DOHH2 (cell line): ENCODE measurements at regions not wholly inside any gene's neighbourhood (a gene's known extent, or its start where the extent isn't known, plus 50 kb on each side); places are given as distances from the start of the nearest gene placed in this dataset.

Experiments
- H3F3A ChIP-seq: fragments of 200-600 bp; sonication (generic), shearing (Covaris generic); 2 replicates; pipeline ENCODE4 v1.6.0; 2016; ENCODE audit warnings: antibody characterized with exemption, mild to moderate bottlenecking; ENCODE audit not compliant: control insufficient read depth, insufficient read depth
- H3K27ac ChIP-seq: fragments of 200-600 bp; sonication (generic); 2 replicates; pipeline ENCODE4 v1.5.1; 2014; ENCODE audit warnings: low read depth, mild to moderate bottlenecking, low read length, moderate library complexity
- H3K27me3 ChIP-seq: fragments of 200-600 bp; sonication (generic); 2 replicates; pipeline ENCODE4 v1.6.1; 2014; ENCODE audit warnings: mild to moderate bottlenecking, low read length, mixed read lengths; ENCODE audit not compliant: control insufficient read depth
- H3K36me3 ChIP-seq: fragments of 200-600 bp; sonication (generic); 2 replicates; pipeline ENCODE4 v1.6.1; 2014; ENCODE audit warnings: mild to moderate bottlenecking, low read length, moderate library complexity, mixed read lengths; ENCODE audit not compliant: control insufficient read depth
- H3K4me1 ChIP-seq: fragments of 200-600 bp; sonication (generic); 2 replicates; pipeline ENCODE4 v1.6.1; 2014; ENCODE audit warnings: mild to moderate bottlenecking, low read length, mixed read lengths; ENCODE audit not compliant: control insufficient read depth
- H3K4me2 ChIP-seq: fragments of 200-600 bp; sonication (generic); 2 replicates; pipeline ENCODE4 v1.6.0; 2014; ENCODE audit warnings: mild to moderate bottlenecking, low read length, moderate library complexity
- H3K4me3 ChIP-seq: fragments of 200-600 bp; sonication (generic); 2 replicates; pipeline ENCODE4 v1.5.1; 2014; ENCODE audit warnings: mild to moderate bottlenecking, low read length, mixed read lengths
- H3K79me2 ChIP-seq: fragments of 200-600 bp; sonication (generic); 2 replicates; pipeline ENCODE4 v1.6.1; 2014; ENCODE audit warnings: mild to moderate bottlenecking, low read length, mixed read lengths; ENCODE audit not compliant: control insufficient read depth
- H3K9me2 ChIP-seq: fragments of 200-600 bp; sonication (generic); replicated peaks from 2 replicates; pipeline ENCODE4 v1.6.1; 2014; ENCODE audit warnings: mild to moderate bottlenecking, low read length, mixed read lengths; ENCODE audit not compliant: control insufficient read depth
- H3K9me3 ChIP-seq: fragments of 200-600 bp; sonication (generic); 2 replicates; pipeline ENCODE4 v1.6.1; 2014; ENCODE audit warnings: antibody characterized with exemption, low read length, mixed read lengths; ENCODE audit not compliant: control insufficient read depth, insufficient read depth
- H4K20me1 ChIP-seq: fragments of 200-600 bp; sonication (generic); 2 replicates; pipeline ENCODE4 v1.6.0; 2014; ENCODE audit warnings: low read depth, mild to moderate bottlenecking, antibody characterized with exemption, low read length, moderate library complexity; ENCODE audit not compliant: control insufficient read depth, insufficient read depth
- CTCF ChIP-seq: fragments of 200-600 bp; sonication (generic); IDR thresholded peaks from one replicate; pipeline ENCODE4 v1.5.1; 2014; ENCODE audit warnings: antibody characterized with exemption, mild to moderate bottlenecking, low read depth, low read length; ENCODE audit not compliant: poor library complexity, severe bottlenecking
- EZH2phosphoT487 ChIP-seq: fragments of 200-600 bp; sonication (generic); IDR thresholded peaks from 2 replicates; pipeline ENCODE4 v1.6.1; 2017; ENCODE audit warnings: borderline replicate concordance, mild to moderate bottlenecking, antibody characterized with exemption, low read length, moderate library complexity, mixed read lengths

DNA sequence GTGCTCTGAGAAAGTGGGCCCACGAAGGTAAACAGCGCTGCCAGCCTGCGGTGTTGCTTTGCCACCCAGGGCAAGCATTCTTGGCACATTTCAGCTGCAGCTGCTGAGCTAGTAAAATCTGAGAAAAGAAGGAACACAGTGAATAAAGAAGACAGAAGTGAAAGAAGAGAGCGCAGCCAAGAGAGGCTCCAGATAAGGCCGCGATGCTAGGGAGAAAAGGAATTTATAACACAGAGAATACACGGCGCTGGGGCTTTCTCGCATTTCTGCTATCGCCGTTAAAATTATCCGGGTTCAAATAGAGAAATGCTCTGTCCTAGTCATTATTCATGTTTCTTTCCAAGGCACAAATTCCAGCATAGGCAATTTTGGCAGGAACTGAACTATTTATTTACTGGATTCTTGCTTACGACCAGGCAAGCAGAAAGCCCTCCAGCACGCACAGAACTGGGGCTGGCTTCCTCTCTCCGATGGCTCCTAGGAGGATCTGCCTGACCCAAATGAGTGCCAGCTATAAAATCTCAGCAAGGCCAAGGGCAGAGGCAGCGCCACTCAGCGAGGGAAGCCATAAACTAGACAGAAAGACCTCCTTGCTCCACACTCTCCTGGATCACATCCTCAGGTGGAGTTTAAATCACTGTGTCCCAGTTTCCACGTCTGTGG, 111.2 kb downstream of the ATPSCKMT start:
- H3K4me2 ChIP-seq, result no peak overlapping the region
- TF ChIP-seq EZH2phosphoT487 (no peak), CTCF (no peak)
- H3K9me2 ChIP-seq, result no peaks in the 10 kb centered on the region
- no peak overlapping the region for H3K4me3 ChIP-seq
- no peaks in the 10 kb centered on the region for H3K36me3 ChIP-seq
- no peak overlapping the region for H3K27ac ChIP-seq
- no peaks in the 10 kb centered on the region for H3K9me3 ChIP-seq
- H3K79me2 ChIP-seq, result no peaks in the 10 kb centered on the region
- no peaks in the 10 kb centered on the region for H3K27me3 ChIP-seq
- no peaks in the 10 kb centered on the region for H3F3A ChIP-seq
- no peaks in the 10 kb centered on the region for H3K4me1 ChIP-seq
- no peaks in the 10 kb centered on the region for H4K20me1 ChIP-seq

GRCh38 chr5:10133830-10134229, 115.9 kb downstream of the ATPSCKMT start:
- H3K9me3 ChIP-seq, result no peaks in the 10 kb centered on the region
- no peaks in the 10 kb centered on the region for H3F3A ChIP-seq
- no peaks in the 10 kb centered on the region for H4K20me1 ChIP-seq
- H3K36me3 ChIP-seq, result no peaks in the 10 kb centered on the region
- H3K27me3 ChIP-seq, result no peaks in the 10 kb centered on the region
- H3K4me3 ChIP-seq, result no peak overlapping the region
- H3K79me2 ChIP-seq, result no peaks in the 10 kb centered on the region
- no peak overlapping the region for H3K27ac ChIP-seq
- H3K4me2 ChIP-seq, result no peak overlapping the region
- H3K4me1 ChIP-seq, result no peaks in the 10 kb centered on the region
- H3K9me2 ChIP-seq, result no peaks in the 10 kb centered on the region
- TF ChIP-seq CTCF (no peak), EZH2phosphoT487 (no peak)

- Histone ChIP-seq H3F3A (no peaks in the 10 kb centered on the region), H3K9me3 (no peaks in the 10 kb centered on the region), H4K20me1 (no peaks in the 10 kb centered on the region), H3K4me1 (no peaks in the 10 kb centered on the region), H3K79me2 (no peaks in the 10 kb centered on the region), H3K4me3 (no peak overlapping the region), H3K4me2 (no peak overlapping the region), H3K36me3 (no peaks in the 10 kb centered on the region), H3K27me3 (no peaks in the 10 kb centered on the region), H3K27ac (no peak overlapping the region), H3K9me2 (no peaks in the 10 kb centered on the region)
- no peak for TF ChIP-seq CTCF
- TF ChIP-seq EZH2phosphoT487, result no peak
Measured at GRCh38 chr5:10130881-10131280, 118.8 kb downstream of the ATPSCKMT start.
